Prostate gland (tissue), 2 donors: ENCODE measurements at regions not wholly inside any gene's neighbourhood (a gene's known extent, or its start where the extent isn't known, plus 50 kb on each side); places are given as distances from the start of the nearest gene placed in this dataset.

Source experiments
- DNase-seq: peaks from one replicate; pipeline ENCODE4 v3.0.0-alpha.2; 2019; ENCODE audit warnings: low spot score
- H3K27ac ChIP-seq, 2 donors: fragments of 200-600 bp; sonication (generic); 2 replicates each; pipeline ENCODE4 v1.5.1; 2017 to 2019
- H3K27me3 ChIP-seq: fragments of 200-600 bp; sonication (generic); replicated peaks from 2 replicates; pipeline ENCODE4 v1.5.1; 2019; ENCODE audit not compliant: insufficient read depth
- H3K36me3 ChIP-seq, 2 donors: fragments of 200-600 bp; sonication (generic); 1 replicate in 1 of 2; 2 replicates in 1 of 2; pipeline versions ENCODE4 v1.5.1 to v1.8.1; 2017 to 2019
- H3K4me1 ChIP-seq: fragments of 200-600 bp; sonication (generic); replicated peaks from 2 replicates; pipeline ENCODE4 v1.5.1; 2019
- H3K4me3 ChIP-seq, 2 donors: fragments of 200-600 bp; sonication (generic); 2 replicates each; pipeline ENCODE4 v1.5.1; 2017 to 2019
- H3K9me3 ChIP-seq: fragments of 200-600 bp; sonication (generic); 2 replicates; pipeline ENCODE4 v1.5.1; 2017
- POLR2A ChIP-seq: fragments of 450-650 bp; IDR thresholded peaks from one replicate; pipeline ENCODE4 v1.6.1; 2016; ENCODE audit warnings: antibody characterized with exemption, mild to moderate bottlenecking
- POLR2AphosphoS5 ChIP-seq: sonication (generic); formaldehyde crosslinking; IDR thresholded peaks from one replicate; pipeline ENCODE4 v1.6.1; 2017; ENCODE audit warnings: antibody characterized with exemption
- WGBS: methylation state at CpG from one replicate; pipeline ENCODE4 v1.1.5; 2018; 5-methylcytosine and 5-hydroxymethylcytosine counted together
- intact Hi-C: fragments of 100-400 bp; cut with DNase I; formaldehyde crosslinking; loops from one replicate; pipeline ENCODE4 v1.14.2; 2022
- TF ChIP-seq, protein P1 (sequence below), 4 experiments: fragments of 200-600 bp in 2 of 4; fragments of 450-650 bp in 2 of 4; sonication (generic) in 2 of 4; IDR thresholded peaks; 1 replicate in 3 of 4; 2 replicates in 1 of 4; pipeline ENCODE4 v1.5.1; 2016 to 2019; ENCODE audit warnings: antibody characterized with exemption in 4 of 4, mild to moderate bottlenecking in 2 of 4, moderate library complexity in 2 of 4

DNA sequence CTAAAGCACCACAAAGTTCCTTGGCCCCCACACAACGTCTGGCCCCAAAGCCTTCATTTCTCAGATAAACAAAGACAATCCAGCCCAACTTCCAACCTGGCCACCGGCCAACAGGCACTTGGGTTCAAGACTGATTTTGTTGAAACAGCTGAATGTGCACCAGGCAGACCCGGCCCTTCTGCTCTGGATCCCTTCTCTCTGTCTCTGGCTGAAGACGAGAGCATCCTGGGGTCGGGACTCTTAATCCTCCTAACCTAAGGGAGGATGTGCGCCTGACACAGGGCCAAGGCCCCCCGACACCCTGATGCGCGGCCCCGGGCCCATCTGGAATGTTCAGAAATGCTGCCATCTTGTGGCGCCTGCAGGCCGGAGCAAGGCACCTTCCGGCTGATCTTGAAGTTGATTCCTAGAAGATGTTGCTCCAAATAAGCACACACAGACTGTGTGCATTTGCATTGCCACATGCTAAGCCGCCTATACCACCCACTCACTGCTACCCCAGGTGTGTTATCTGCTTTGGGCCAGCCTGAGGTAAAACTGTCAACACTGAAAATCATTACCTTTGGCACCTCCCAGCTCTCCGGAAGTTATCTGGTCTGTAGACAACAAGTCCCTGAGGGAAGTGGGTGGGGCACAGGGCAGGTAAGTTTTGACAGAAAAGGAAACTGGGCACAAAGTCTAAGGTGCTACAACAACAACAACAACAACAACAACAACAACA, 98.4 kb upstream of the HABP2 start:
- Histone ChIP-seq H3K4me1 (no peaks in the 10 kb centered on the region), H3K9me3 (no peaks in the 10 kb centered on the region), H3K4me3 (no peak overlapping the region), H3K36me3 (no peaks in the 10 kb centered on the region), H3K27me3 (no peaks in the 10 kb centered on the region), H3K27ac (no peak overlapping the region)
- WGBS: 7% methylated on average over 15 of the region's 15 CpGs
- TF ChIP-seq, protein P1, sequence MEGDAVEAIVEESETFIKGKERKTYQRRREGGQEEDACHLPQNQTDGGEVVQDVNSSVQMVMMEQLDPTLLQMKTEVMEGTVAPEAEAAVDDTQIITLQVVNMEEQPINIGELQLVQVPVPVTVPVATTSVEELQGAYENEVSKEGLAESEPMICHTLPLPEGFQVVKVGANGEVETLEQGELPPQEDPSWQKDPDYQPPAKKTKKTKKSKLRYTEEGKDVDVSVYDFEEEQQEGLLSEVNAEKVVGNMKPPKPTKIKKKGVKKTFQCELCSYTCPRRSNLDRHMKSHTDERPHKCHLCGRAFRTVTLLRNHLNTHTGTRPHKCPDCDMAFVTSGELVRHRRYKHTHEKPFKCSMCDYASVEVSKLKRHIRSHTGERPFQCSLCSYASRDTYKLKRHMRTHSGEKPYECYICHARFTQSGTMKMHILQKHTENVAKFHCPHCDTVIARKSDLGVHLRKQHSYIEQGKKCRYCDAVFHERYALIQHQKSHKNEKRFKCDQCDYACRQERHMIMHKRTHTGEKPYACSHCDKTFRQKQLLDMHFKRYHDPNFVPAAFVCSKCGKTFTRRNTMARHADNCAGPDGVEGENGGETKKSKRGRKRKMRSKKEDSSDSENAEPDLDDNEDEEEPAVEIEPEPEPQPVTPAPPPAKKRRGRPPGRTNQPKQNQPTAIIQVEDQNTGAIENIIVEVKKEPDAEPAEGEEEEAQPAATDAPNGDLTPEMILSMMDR (IDR thresholded peaks at IDR 0.05): peak; percentile 40 to 70 (median 50)
- TF ChIP-seq POLR2A (no peak), POLR2AphosphoS5 (peak; percentile 26)
- peak; percentile 31 for DNase-seq
- intact Hi-C loops: loop anchor here (5.0 kb wide), 1 partner anchor 67 kb away; no protein-coding TSS in a partner anchor

DNA sequence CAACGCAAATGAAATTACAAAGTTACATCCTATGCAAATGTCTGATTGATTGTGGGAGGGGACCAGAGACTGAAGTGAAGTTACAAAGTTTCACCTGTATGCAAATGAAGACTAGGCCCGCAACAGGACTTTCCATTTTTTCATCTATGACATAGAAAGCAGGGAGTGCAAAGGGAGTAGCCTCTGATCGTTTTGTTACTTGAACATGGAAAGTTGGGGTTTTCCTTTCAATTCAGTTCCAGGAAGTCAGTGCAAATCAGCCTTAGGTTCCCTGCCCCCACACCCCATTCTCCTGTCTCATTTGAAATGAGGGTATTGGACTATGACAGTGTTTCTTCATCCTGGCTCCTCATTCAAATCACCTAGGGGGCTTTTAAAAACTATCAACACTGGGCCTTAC, 96.9 kb upstream of the HABP2 start:
- no peak overlapping the region for H3K4me3 ChIP-seq
- DNase-seq: no peak
- no peaks in the 10 kb centered on the region for H3K4me1 ChIP-seq
- no peaks in the 10 kb centered on the region for H3K36me3 ChIP-seq
- no peaks in the 10 kb centered on the region for H3K27me3 ChIP-seq
- H3K9me3 ChIP-seq: no peaks in the 10 kb centered on the region
- TF ChIP-seq POLR2AphosphoS5 (no peak), POLR2A (no peak)
- TF ChIP-seq, protein P1 (IDR thresholded peaks at IDR 0.05): no peak
- intact Hi-C loops: no loop called here
- no peak overlapping the region for H3K27ac ChIP-seq
- 72% methylated on average over 3 of the region's 3 CpGs for WGBS

DNA sequence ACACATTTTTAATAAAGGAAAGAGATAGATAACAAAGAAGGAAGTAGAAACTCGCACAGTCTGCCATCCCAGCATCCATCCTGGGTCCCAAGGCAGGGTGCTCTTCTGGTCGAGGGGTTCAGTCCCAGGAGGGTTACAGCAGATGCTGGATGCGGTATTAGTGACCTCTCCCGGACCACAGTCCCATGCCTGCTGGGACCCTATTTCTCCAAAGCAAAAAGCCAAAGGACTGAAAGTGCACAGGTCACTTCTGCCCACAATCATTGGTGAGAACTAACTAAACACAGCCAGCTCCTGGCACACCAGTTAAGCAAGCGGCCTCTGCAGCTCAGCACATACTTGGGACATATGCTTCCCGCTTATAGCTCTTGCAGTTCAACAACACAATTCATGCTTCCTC, 96.1 kb upstream of the HABP2 start:
- intact Hi-C loops: no loop called here
- DNase-seq: no peak
- Histone ChIP-seq H3K4me3 (no peak overlapping the region), H3K27me3 (no peaks in the 10 kb centered on the region), H3K4me1 (no peaks in the 10 kb centered on the region), H3K9me3 (no peaks in the 10 kb centered on the region), H3K27ac (no peak overlapping the region), H3K36me3 (no peaks in the 10 kb centered on the region)
- TF ChIP-seq POLR2A (no peak), POLR2AphosphoS5 (no peak)
- TF ChIP-seq, protein P1 (IDR thresholded peaks at IDR 0.05): no peak
- 97% methylated on average over 6 of the region's 6 CpGs for WGBS

DNA sequence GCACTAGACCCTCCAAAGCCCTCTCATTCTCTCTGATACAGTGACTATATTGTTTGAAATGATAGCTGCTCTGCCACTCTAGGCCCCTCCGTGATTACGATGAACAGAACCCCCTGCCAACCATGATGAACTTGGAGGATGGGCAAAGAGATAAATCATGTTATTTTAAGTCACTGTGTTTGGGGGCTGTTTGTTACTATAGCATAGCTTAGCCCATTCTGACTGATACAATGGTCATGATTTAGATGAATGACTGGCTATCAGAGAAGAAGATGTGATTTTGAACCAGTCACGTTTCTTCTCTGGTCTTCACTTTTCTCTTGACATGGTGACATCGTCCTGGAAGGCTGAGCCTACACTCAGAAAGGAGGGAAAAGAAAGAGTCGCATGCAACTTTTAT, 95.4 kb upstream of the HABP2 start:
- Histone ChIP-seq H3K27ac (no peak overlapping the region), H3K4me3 (no peak overlapping the region), H3K36me3 (no peaks in the 10 kb centered on the region), H3K4me1 (no peaks in the 10 kb centered on the region), H3K27me3 (no peaks in the 10 kb centered on the region), H3K9me3 (no peaks in the 10 kb centered on the region)
- TF ChIP-seq, protein P1 (IDR thresholded peaks at IDR 0.05): no peak
- TF ChIP-seq POLR2A (no peak), POLR2AphosphoS5 (no peak)
- intact Hi-C loops: no loop called here
- no peak for DNase-seq
- WGBS: 95% methylated on average over 5 of the region's 5 CpGs

DNA sequence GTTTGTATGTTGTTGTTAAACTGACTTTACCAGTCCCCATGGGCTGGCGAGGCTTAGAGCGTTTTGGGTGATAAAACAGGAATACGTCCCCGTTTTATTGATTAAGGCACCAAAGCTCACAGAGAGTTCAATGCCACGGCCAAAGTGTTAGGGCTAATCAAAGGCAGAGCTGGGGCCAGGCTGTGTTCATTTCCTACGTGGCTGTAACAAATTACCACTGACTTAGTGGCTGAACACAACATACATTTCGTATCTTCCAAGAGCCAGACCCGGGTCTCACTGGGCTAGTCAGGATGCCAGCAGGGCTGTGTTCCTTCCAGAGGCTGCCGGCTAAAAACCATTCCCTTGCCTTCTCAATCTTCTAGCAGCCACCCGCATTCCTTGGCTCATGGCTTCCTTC, 94.4 kb upstream of the HABP2 start:
- H3K4me3 ChIP-seq: no peak overlapping the region
- no peaks in the 10 kb centered on the region for H3K36me3 ChIP-seq
- H3K9me3 ChIP-seq: no peaks in the 10 kb centered on the region
- no peak for DNase-seq
- TF ChIP-seq POLR2A (no peak), POLR2AphosphoS5 (no peak)
- TF ChIP-seq, protein P1 (IDR thresholded peaks at IDR 0.05): no peak
- WGBS: 93% methylated on average over 10 of the region's 10 CpGs
- H3K4me1 ChIP-seq: no peaks in the 10 kb centered on the region
- H3K27ac ChIP-seq: no peak overlapping the region
- intact Hi-C loops: no loop called here
- H3K27me3 ChIP-seq: no peaks in the 10 kb centered on the region
